Calu3 (cell line): ENCODE measurements at regions not wholly inside any gene's neighbourhood (a gene's known extent, or its start where the extent isn't known, plus 50 kb on each side); places are given as distances from the start of the nearest gene placed in this dataset.

ENCODE experiments used
- BruUV-seq: library from RNA; stranded (reverse); fragments of 400-500 nt; replicated peaks from 2 replicates; lab custom pipeline; 2021; lab: Mats Ljungman, UMichigan
- CTCF ChIA-PET: fragments of 300-600 bp; sonication (Branson Sonifier 250); formaldehyde crosslinking; loops from one replicate; lab custom pipeline; 2022; ENCODE audit warnings: antibody characterized with exemption; lab: Charles Lee
- DNase-seq: peaks from one replicate; pipeline ENCODE4 v3.0.0; 2022
- H3K27ac Mint-ChIP-seq: one replicate; pipeline ENCODE4 v1.8.0; 2022; ENCODE audit warnings: mixed read lengths; ENCODE audit not compliant: unreplicated experiment
- H3K27me3 Mint-ChIP-seq: one replicate; pipeline ENCODE4 v1.8.0; 2022; ENCODE audit warnings: mixed read lengths; ENCODE audit not compliant: unreplicated experiment
- H3K36me3 Mint-ChIP-seq: one replicate; pipeline ENCODE4 v1.8.0; 2022; ENCODE audit warnings: mild to moderate bottlenecking, moderate library complexity, mixed read lengths; ENCODE audit not compliant: insufficient read depth, unreplicated experiment
- H3K4me1 Mint-ChIP-seq: one replicate; pipeline ENCODE4 v1.8.0; 2022; ENCODE audit warnings: mild to moderate bottlenecking, low read depth, mixed read lengths; ENCODE audit not compliant: unreplicated experiment
- H3K4me3 Mint-ChIP-seq: one replicate; pipeline ENCODE4 v1.8.0; 2022; ENCODE audit warnings: mild to moderate bottlenecking, low read depth, moderate library complexity, mixed read lengths; ENCODE audit not compliant: unreplicated experiment
- H3K9me3 Mint-ChIP-seq: one replicate; pipeline ENCODE4 v1.8.0; 2022; ENCODE audit warnings: low read depth, mixed read lengths; ENCODE audit not compliant: unreplicated experiment
- CTCF ChIP-seq: fragments of 200-600 bp; IDR thresholded peaks from one replicate; pipeline ENCODE4 v1.8.0; 2022; ENCODE audit warnings: antibody characterized with exemption; ENCODE audit not compliant: unreplicated experiment
- intact Hi-C: fragments of 100-400 bp; cut with micrococcal nuclease; formaldehyde crosslinking; loops from one replicate; pipeline ENCODE4 v1.10.0; 2022; ENCODE audit not compliant: unreplicated experiment

GRCh38 chr7:67518580-67518979, 521.9 kb downstream of the TYW1 start:
- no peaks in the 10 kb centered on the region for H3K36me3 Mint-ChIP-seq
- no peak for DNase-seq
- TF ChIP-seq CTCF, result no peak
- intact Hi-C loops, result no loop called here
- no peak overlapping the region for H3K4me3 Mint-ChIP-seq
- CTCF ChIA-PET, result no interaction called here
- H3K9me3 Mint-ChIP-seq, result no peaks in the 10 kb centered on the region
- BruUV-seq, result no TSS peak
- H3K27ac Mint-ChIP-seq, result no peak overlapping the region
- H3K4me1 Mint-ChIP-seq, result no peaks in the 10 kb centered on the region
- no peaks in the 10 kb centered on the region for H3K27me3 Mint-ChIP-seq

GRCh38 chr7:67519171-67519570, 522.5 kb downstream of the TYW1 start:
- Mint-ChIP-seq H3K9me3 (no peaks in the 10 kb centered on the region), H3K36me3 (no peaks in the 10 kb centered on the region), H3K4me1 (no peaks in the 10 kb centered on the region), H3K27ac (no peak overlapping the region), H3K27me3 (no peaks in the 10 kb centered on the region), H3K4me3 (no peak overlapping the region)
- intact Hi-C loops, result no loop called here
- no peak for DNase-seq
- CTCF ChIA-PET, result no interaction called here
- no peak for TF ChIP-seq CTCF
- no TSS peak for BruUV-seq

- no peak overlapping the region for H3K27ac Mint-ChIP-seq
- intact Hi-C loops, result no loop called here
- H3K36me3 Mint-ChIP-seq, result no peaks in the 10 kb centered on the region
- CTCF ChIA-PET, result interaction anchor here (0.7 kb wide), 1 partner anchor 103 kb away, joined by 3 read pairs; no protein-coding TSS in a partner anchor
- no peaks in the 10 kb centered on the region for H3K27me3 Mint-ChIP-seq
- no peaks in the 10 kb centered on the region for H3K4me1 Mint-ChIP-seq
- no TSS peak for BruUV-seq
- no peak for TF ChIP-seq CTCF
- no peak overlapping the region for H3K4me3 Mint-ChIP-seq
- no peak for DNase-seq
- H3K9me3 Mint-ChIP-seq, result no peaks in the 10 kb centered on the region
Measured at GRCh38 chr7:67522504-67522903, 525.9 kb downstream of the TYW1 start.

- H3K9me3 Mint-ChIP-seq, result no peaks in the 10 kb centered on the region
- DNase-seq, result no peak
- no peak overlapping the region for H3K27ac Mint-ChIP-seq
- H3K4me1 Mint-ChIP-seq, result no peaks in the 10 kb centered on the region
- no peak for TF ChIP-seq CTCF
- no peak overlapping the region for H3K4me3 Mint-ChIP-seq
- intact Hi-C loops, result no loop called here
- no TSS peak for BruUV-seq
- no peaks in the 10 kb centered on the region for H3K36me3 Mint-ChIP-seq
- H3K27me3 Mint-ChIP-seq, result no peaks in the 10 kb centered on the region
- CTCF ChIA-PET, result no interaction called here
Measured at GRCh38 chr7:67523713-67524112, 527.1 kb downstream of the TYW1 start.
